HEK293T (cell line): ENCODE measurements at regions not wholly inside any gene's neighbourhood (a gene's known extent, or its start where the extent isn't known, plus 50 kb on each side); places are given as distances from the start of the nearest gene placed in this dataset.

Experiments used
- ELF4 ChIP-seq: fragments of 450-650 bp; IDR thresholded peaks from 2 replicates; pipeline ENCODE4 v1.6.1; 2017; ENCODE audit warnings: antibody characterized with exemption
- FOXK2 ChIP-seq: fragments of 450-650 bp; IDR thresholded peaks from 2 replicates; pipeline ENCODE4 v1.6.1; 2016; ENCODE audit warnings: mild to moderate bottlenecking
- FOXM1 ChIP-seq: fragments of 450-650 bp; IDR thresholded peaks from 2 replicates; pipeline ENCODE4 v1.6.1; 2017; ENCODE audit warnings: mild to moderate bottlenecking, borderline replicate concordance
- LEF1 ChIP-seq: fragments of 450-650 bp; IDR thresholded peaks from 2 replicates; pipeline ENCODE4 v1.6.1; 2017; ENCODE audit warnings: mild to moderate bottlenecking, borderline replicate concordance
- TARDBP ChIP-seq: fragments of 450-650 bp; IDR thresholded peaks from 2 replicates; pipeline ENCODE4 v1.6.1; 2016

DNA sequence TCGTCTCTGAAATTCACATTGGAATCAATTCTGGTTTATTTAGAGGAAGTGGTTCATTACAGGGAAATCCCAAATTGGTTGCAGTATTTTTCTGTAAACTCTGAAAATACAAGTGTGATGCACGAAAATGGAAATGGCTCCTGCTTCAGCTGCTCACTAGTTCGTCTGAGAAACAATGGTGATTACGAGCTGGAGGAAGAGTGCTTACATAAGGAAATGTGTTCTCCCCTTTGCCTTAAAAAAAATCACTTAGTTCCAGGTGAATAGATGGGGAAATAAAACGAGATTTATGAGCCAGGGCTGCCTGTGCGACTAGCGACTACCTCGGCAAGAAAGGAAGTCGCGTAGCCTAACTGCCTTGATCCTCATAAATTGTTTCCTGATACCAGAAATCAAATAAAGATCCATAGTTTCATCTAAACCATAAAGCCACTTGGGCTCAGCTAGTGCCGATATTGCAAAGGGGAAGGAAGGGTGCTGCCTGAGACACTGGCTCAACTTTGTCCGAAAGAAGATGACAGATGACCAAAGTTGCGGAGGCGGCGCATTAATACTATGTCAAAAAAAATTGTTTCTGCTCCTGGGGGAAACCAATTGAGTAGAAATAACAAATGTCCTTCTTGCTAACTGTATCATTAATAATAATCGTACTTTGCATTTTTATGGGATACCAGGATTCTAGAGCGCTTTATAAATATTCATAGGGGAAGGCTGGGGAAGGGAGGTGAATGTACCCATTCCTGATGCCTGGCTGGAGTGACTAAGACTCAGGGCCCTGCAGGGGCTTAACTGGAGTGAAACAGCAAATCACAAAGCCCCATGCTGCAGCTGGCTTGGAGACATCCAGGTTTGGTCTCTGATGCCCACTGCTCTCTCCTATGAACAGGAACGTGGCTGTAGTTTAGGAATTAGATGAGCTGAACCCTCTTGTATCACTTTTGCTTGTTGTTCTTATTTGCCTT lies 185.7 kb downstream of the BLID start:
- TF ChIP-seq FOXK2, result no peak
- TF ChIP-seq ELF4, result no peak
- TF ChIP-seq LEF1, result no peak
- TF ChIP-seq FOXM1, result no peak
- no peak for TF ChIP-seq TARDBP
